Keratinocyte (primary cell): ENCODE measurements at regions not wholly inside any gene's neighbourhood (a gene's known extent, or its start where the extent isn't known, plus 50 kb on each side); places are given as distances from the start of the nearest gene placed in this dataset.
"Not testable (repeated sequence)": the region's sequence is repeated elsewhere in the genome, so short reads cannot be mapped to it uniquely, and the experiment has no call there.

ENCODE experiments used
- DNase-seq: peaks from one replicate; pipeline ENCODE4 v3.0.0-alpha.2; 2011; ENCODE audit warnings: low read depth, missing footprints, low spot score
- FAIRE-seq: peaks from 2 replicates; lab custom pipeline; 2011; peaks lifted over from hg19 to GRCh38; lab: Jason Lieb, UNC
- H2AFZ ChIP-seq: 2 replicates; pipeline ENCODE4 v1.6.0; 2012; ENCODE audit warnings: low read length, control low read depth, inconsistent platforms; ENCODE audit not compliant: control insufficient read depth
- H3K27ac ChIP-seq: 2 replicates; pipeline ENCODE4 v1.5.1; 2011; ENCODE audit warnings: low read length; ENCODE audit not compliant: control insufficient read depth, insufficient read depth
- H3K27me3 ChIP-seq: 3 replicates; pipeline ENCODE4 v1.6.0; 2011; ENCODE audit warnings: low read length; ENCODE audit not compliant: control insufficient read depth, insufficient read depth; ENCODE audit errors: extremely low read depth
- H3K36me3 ChIP-seq, 2 experiments: 2 replicates in 1 of 2; 3 replicates in 1 of 2; pipeline ENCODE4 v1.5.1; 2011; ENCODE audit warnings: low read length in 2 of 2, mild to moderate bottlenecking in 1 of 2; ENCODE audit not compliant: control insufficient read depth in 2 of 2, insufficient read depth in 2 of 2; ENCODE audit errors: extremely low read depth in 1 of 2
- H3K4me1 ChIP-seq: 3 replicates; pipeline ENCODE4 v1.5.1; 2011; ENCODE audit warnings: low read length; ENCODE audit not compliant: control insufficient read depth, insufficient read depth; ENCODE audit errors: extremely low read depth
- H3K4me2 ChIP-seq: 3 replicates; pipeline ENCODE4 v1.6.0; 2011; ENCODE audit warnings: low read depth, low read length; ENCODE audit not compliant: control insufficient read depth, insufficient read depth; ENCODE audit errors: extremely low read depth
- H3K4me3 ChIP-seq, 3 experiments: fragments of 200-600 bp in 1 of 3; sonication (generic) in 1 of 3; 2 replicates in 2 of 3; 3 replicates in 1 of 3; pipeline ENCODE4 v1.5.1; 2011 to 2016; ENCODE audit warnings: low read length in 3 of 3, mild to moderate bottlenecking in 3 of 3, control low read depth in 2 of 3, inconsistent platforms in 1 of 3, low read depth in 1 of 3, mixed read lengths in 1 of 3, mixed run types in 1 of 3, moderate library complexity in 1 of 3; ENCODE audit not compliant: control insufficient read depth in 2 of 3, insufficient read depth in 2 of 3; ENCODE audit errors: extremely low read depth in 1 of 3
- H3K79me2 ChIP-seq: 2 replicates; pipeline ENCODE4 v1.6.0; 2012; ENCODE audit warnings: low read length; ENCODE audit not compliant: control insufficient read depth, insufficient read depth
- H3K9ac ChIP-seq: 3 replicates; pipeline ENCODE4 v1.6.0; 2011; ENCODE audit warnings: low read length; ENCODE audit not compliant: control insufficient read depth, insufficient read depth; ENCODE audit errors: extremely low read depth
- H3K9me1 ChIP-seq: 3 replicates; pipeline ENCODE4 v1.6.0; 2011; ENCODE audit warnings: low read length; ENCODE audit not compliant: control insufficient read depth, insufficient read depth; ENCODE audit errors: extremely low read depth
- H3K9me3 ChIP-seq: 2 replicates; pipeline ENCODE4 v1.5.1; 2012; ENCODE audit warnings: low read depth, low read length; ENCODE audit not compliant: control insufficient read depth
- H4K20me1 ChIP-seq: 3 replicates; pipeline ENCODE4 v1.6.0; 2011; ENCODE audit warnings: low read length; ENCODE audit not compliant: control insufficient read depth, insufficient read depth; ENCODE audit errors: extremely low read depth
- CTCF ChIP-seq, 3 experiments: IDR thresholded peaks in 1 of 3; conservative IDR thresholded peaks in 1 of 3; optimal IDR thresholded peaks in 1 of 3; 2 replicates in 2 of 3; 3 replicates in 1 of 3; pipeline versions ENCODE3 to v1.5.1; 2011; ENCODE audit warnings: low read length in 3 of 3, mild to moderate bottlenecking in 3 of 3, moderate library complexity in 2 of 3, control low read depth in 1 of 3, inconsistent platforms in 1 of 3; ENCODE audit not compliant: insufficient read depth in 2 of 3; ENCODE audit errors: extremely low read depth in 1 of 3
- EZH2 ChIP-seq: IDR thresholded peaks from one replicate; pipeline ENCODE4 v1.6.1; 2012; ENCODE audit warnings: inconsistent platforms, mild to moderate bottlenecking, low read length, moderate library complexity
- dilution Hi-C: fragments of 300-500 bp; cut with MboI; formaldehyde crosslinking; loops from one replicate; pipeline ENCODE4 v1.7.0; 2020; ENCODE audit warnings: low sequenced_read_pairs; ENCODE audit not compliant: extremely low pct_ligation_motif_present

GRCh38 chr11:134498326-134499139 is 86.5 kb upstream of the B3GAT1 start:
- DNase-seq = no peak
- no peak overlapping the region for H3K4me3 ChIP-seq

DNA sequence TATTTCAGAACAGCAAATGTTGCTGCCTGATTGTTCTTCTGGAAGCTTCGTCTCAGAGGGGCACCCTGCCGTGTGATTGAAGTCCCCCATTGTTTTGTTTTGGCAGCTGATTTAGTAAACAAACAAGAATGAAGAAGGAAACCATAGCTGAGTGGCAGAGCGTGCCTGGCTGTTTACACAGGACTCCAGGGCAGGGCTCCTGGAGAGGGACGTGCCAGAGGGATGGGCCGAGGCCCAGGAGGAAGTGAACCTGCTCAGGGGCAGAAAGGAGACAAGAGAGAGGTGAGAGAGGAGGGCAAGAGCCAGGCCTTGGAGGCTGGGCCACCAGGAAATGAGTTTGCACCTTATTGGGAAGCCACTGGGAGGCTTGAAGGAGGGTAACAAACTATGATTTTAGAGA is 85.5 kb upstream of the B3GAT1 start:
- no peak overlapping the region for H3K27ac ChIP-seq
- FAIRE-seq (no peak), DNase-seq (no peak)
- no peaks in the 10 kb centered on the region for H3K9me1 ChIP-seq
- H3K9me3 ChIP-seq = peaks cover 8% of the 10 kb centered on the region
- no peak overlapping the region for H3K9ac ChIP-seq
- dilution Hi-C loops = no loop called here
- TF ChIP-seq CTCF (optimal IDR thresholded peaks at IDR 0.05 in 1 of 3, IDR thresholded peaks at IDR 0.05 in 1 of 3, conservative IDR thresholded peaks at IDR 0.05 in 1 of 3; ENCODE audit: extremely low read depth in 1 of 3, insufficient read depth in 2 of 3, low read length in 3 of 3) (no peak), EZH2 (no peak)
- H3K36me3 ChIP-seq = no peaks in the 10 kb centered on the region
- H3K27me3 ChIP-seq = no peaks in the 10 kb centered on the region
- H3K79me2 ChIP-seq = no peaks in the 10 kb centered on the region
- no peak overlapping the region for H3K4me3 ChIP-seq
- no peaks in the 10 kb centered on the region for H3K4me1 ChIP-seq
- no peak overlapping the region for H3K4me2 ChIP-seq
- no peaks in the 10 kb centered on the region for H4K20me1 ChIP-seq
- no peak overlapping the region for H2AFZ ChIP-seq

More at GRCh38 chr11:134498326-134499139, 86.5 kb upstream of the B3GAT1 start:
- Histone ChIP-seq H2AFZ (no peak overlapping the region), H3K27ac (no peak overlapping the region), H3K27me3 (no peaks in the 10 kb centered on the region), H3K4me2 (no peak overlapping the region), H4K20me1 (no peaks in the 10 kb centered on the region), H3K9me3 (peaks cover 8% of the 10 kb centered on the region), H3K79me2 (no peaks in the 10 kb centered on the region), H3K9ac (no peak overlapping the region), H3K36me3 (no peaks in the 10 kb centered on the region), H3K9me1 (no peaks in the 10 kb centered on the region), H3K4me1 (no peaks in the 10 kb centered on the region)
- TF ChIP-seq EZH2 (no peak), CTCF (optimal IDR thresholded peaks at IDR 0.05 in 1 of 3, IDR thresholded peaks at IDR 0.05 in 1 of 3, conservative IDR thresholded peaks at IDR 0.05 in 1 of 3; ENCODE audit: extremely low read depth in 1 of 3, insufficient read depth in 2 of 3, low read length in 3 of 3) (no peak)
- FAIRE-seq = no peak
- dilution Hi-C loops = no loop called here

DNA sequence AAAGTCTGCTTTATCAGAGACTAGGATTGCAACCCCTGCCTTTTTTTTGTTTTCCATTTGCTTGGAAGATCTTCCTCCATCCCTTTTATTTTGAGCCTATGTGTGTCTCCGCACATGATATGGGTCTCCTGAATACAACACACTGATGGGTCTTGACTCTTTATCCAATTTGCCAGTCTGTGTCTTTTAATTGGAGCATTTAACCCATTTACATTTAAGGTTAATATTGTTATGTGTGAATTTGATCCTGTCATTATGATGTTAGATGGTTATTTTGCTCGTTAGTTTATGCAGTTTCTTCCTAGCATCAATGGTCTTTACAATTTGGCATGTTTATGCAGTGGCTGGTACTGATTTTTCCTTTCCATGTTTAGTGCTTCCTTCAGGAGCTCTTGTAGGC is 84.0 kb upstream of the B3GAT1 start:
- H3K9me1 ChIP-seq, H3K4me1 ChIP-seq, H3K79me2 ChIP-seq, H3K27ac ChIP-seq, FAIRE-seq, H3K9ac ChIP-seq, H3K36me3 ChIP-seq, H3K9me3 ChIP-seq, H4K20me1 ChIP-seq, DNase-seq, dilution Hi-C loops, H2AFZ ChIP-seq, H3K27me3 ChIP-seq, H3K4me2 ChIP-seq, H3K4me3 ChIP-seq: not testable (repeated sequence)

GRCh38 chr11:134494395-134494794 is 82.4 kb upstream of the B3GAT1 start:
- H3K9me1 ChIP-seq, H3K79me2 ChIP-seq, dilution Hi-C loops, H3K27ac ChIP-seq, H3K9me3 ChIP-seq, H3K36me3 ChIP-seq, H3K4me1 ChIP-seq, H3K27me3 ChIP-seq, H2AFZ ChIP-seq, H3K9ac ChIP-seq, DNase-seq, FAIRE-seq, H4K20me1 ChIP-seq, H3K4me2 ChIP-seq, H3K4me3 ChIP-seq: not testable (repeated sequence)
